D341Med (cell line): ENCODE measurements at regions not wholly inside any gene's neighbourhood (a gene's known extent, or its start where the extent isn't known, plus 50 kb on each side); places are given as distances from the start of the nearest gene placed in this dataset.

Source experiments
- DNase-seq: peaks from one replicate; pipeline ENCODE4 v3.0.0; 2012; ENCODE audit warnings: low spot score

GRCh38 chr2:199627417-199627816 is 169.7 kb upstream of the SATB2 start:
- DNase-seq: no peak

GRCh38 chr2:199624958-199625357 is 167.2 kb upstream of the SATB2 start:
- no peak for DNase-seq

GRCh38 chr2:199612509-199613130 is 154.9 kb upstream of the SATB2 start:
- no peak for DNase-seq

- DNase-seq: no peak
Observed at GRCh38 chr2:199607914-199608313, 150.2 kb upstream of the SATB2 start.

GRCh38 chr2:199606193-199606780 is 148.5 kb upstream of the SATB2 start:
- DNase-seq: peak; percentile 65

GRCh38 chr2:199603721-199604291 is 146.1 kb upstream of the SATB2 start:
- no peak for DNase-seq

- no peak for DNase-seq
Observed at GRCh38 chr2:199602896-199603717, 145.4 kb upstream of the SATB2 start.

GRCh38 chr2:199602271-199602895 is 144.6 kb upstream of the SATB2 start:
- DNase-seq: peak; percentile 61

- DNase-seq: peak; percentile 32
Observed at GRCh38 chr2:199596549-199596948, 138.8 kb upstream of the SATB2 start.

- no peak for DNase-seq
Observed at GRCh38 chr2:199594443-199594842, 136.7 kb upstream of the SATB2 start.

- no peak for DNase-seq
Observed at GRCh38 chr2:199591826-199592225, 134.1 kb upstream of the SATB2 start.

GRCh38 chr2:199590321-199591203 is 132.8 kb upstream of the SATB2 start:
- DNase-seq: no peak

GRCh38 chr2:199589306-199589705 is 131.6 kb upstream of the SATB2 start:
- DNase-seq: no peak

- no peak for DNase-seq
Observed at GRCh38 chr2:199588054-199588453, 130.3 kb upstream of the SATB2 start.

GRCh38 chr2:199586646-199587045 is 128.9 kb upstream of the SATB2 start:
- no peak for DNase-seq

GRCh38 chr2:199583676-199584075 is 125.9 kb upstream of the SATB2 start:
- DNase-seq: no peak

GRCh38 chr2:199581935-199582360 is 124.2 kb upstream of the SATB2 start:
- no peak for DNase-seq

GRCh38 chr2:199581408-199581807 is 123.7 kb upstream of the SATB2 start:
- no peak for DNase-seq

GRCh38 chr2:199575416-199575815 is 117.7 kb upstream of the SATB2 start:
- no peak for DNase-seq

GRCh38 chr2:199572571-199572970 is 114.8 kb upstream of the SATB2 start:
- DNase-seq: no peak

- no peak for DNase-seq
Observed at GRCh38 chr2:199570934-199571333, 113.2 kb upstream of the SATB2 start.
